GM12891 (cell line): ENCODE measurements at regions not wholly inside any gene's neighbourhood (a gene's known extent, or its start where the extent isn't known, plus 50 kb on each side); places are given as distances from the start of the nearest gene placed in this dataset.

Experiments used
- POLR2A ChIP-seq: IDR thresholded peaks from 2 replicates; pipeline ENCODE4 v1.6.1; 2011; ENCODE audit warnings: low read depth, low read length, control low read depth
- POLR2AphosphoS5 ChIP-seq: IDR thresholded peaks from 2 replicates; pipeline ENCODE4 v1.6.1; 2011; ENCODE audit warnings: low read depth, low read length, control low read depth
- POU2F2 ChIP-seq: IDR thresholded peaks from 2 replicates; pipeline ENCODE4 v1.6.1; 2011; ENCODE audit warnings: low read depth, mild to moderate bottlenecking, control low read depth, low read length, moderate library complexity
- SPI1 ChIP-seq: IDR thresholded peaks from 2 replicates; pipeline ENCODE4 v1.6.1; 2011; ENCODE audit warnings: low read depth, low read length, control low read depth

DNA sequence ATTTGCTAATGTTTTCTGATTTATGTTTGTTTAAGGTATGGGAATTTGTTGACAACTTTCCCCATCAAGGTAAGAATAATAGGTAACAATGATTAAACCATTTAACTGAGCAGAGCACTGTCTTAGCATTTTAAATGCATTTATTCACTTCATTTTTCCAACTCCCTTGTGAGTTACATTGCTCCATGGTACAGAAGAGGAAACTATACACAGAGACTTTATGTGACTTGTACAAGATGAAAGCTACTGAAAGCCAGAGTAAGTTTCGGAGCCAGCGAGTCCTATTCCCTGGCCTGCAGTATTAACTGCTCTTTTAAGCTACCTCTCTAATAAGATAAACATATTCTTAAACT is 708.8 kb downstream of the HDGFL1 start:
- no peak for TF ChIP-seq SPI1
- TF ChIP-seq POLR2A: no peak
- TF ChIP-seq POLR2AphosphoS5: no peak
- TF ChIP-seq POU2F2: no peak
